Smooth muscle cell (in vitro differentiated cells): ENCODE measurements at regions not wholly inside any gene's neighbourhood (a gene's known extent, or its start where the extent isn't known, plus 50 kb on each side); places are given as distances from the start of the nearest gene placed in this dataset.

Source experiments
- DNase-seq: peaks from one replicate; lab custom pipeline; 2025; ENCODE audit not compliant: unreplicated experiment; lab: John Stamatoyannopoulos, UW
- H2AFZ ChIP-seq: fragments of 200-600 bp; sonication (generic); 2 replicates; pipeline ENCODE4 v1.6.0; 2016; ENCODE audit warnings: antibody characterized with exemption, low read depth, mild to moderate bottlenecking
- H3F3A ChIP-seq: fragments of 200-600 bp; sonication (generic); 2 replicates; pipeline ENCODE4 v1.6.0; 2017; ENCODE audit warnings: antibody characterized with exemption, low read depth
- H3K27ac ChIP-seq: fragments of 200-600 bp; sonication (generic); 2 replicates; pipeline ENCODE4 v1.5.1; 2016; ENCODE audit warnings: low read depth, mild to moderate bottlenecking
- H3K27me3 ChIP-seq: fragments of 200-600 bp; sonication (generic); 2 replicates; pipeline ENCODE4 v1.6.1; 2016; ENCODE audit warnings: low read depth, mild to moderate bottlenecking
- H3K36me3 ChIP-seq: fragments of 200-600 bp; sonication (generic); 2 replicates; pipeline ENCODE4 v1.5.1; 2016; ENCODE audit warnings: low read depth
- H3K4me1 ChIP-seq: fragments of 200-600 bp; sonication (generic); 2 replicates; pipeline ENCODE4 v1.5.1; 2016; ENCODE audit warnings: low read depth
- H3K4me2 ChIP-seq: fragments of 200-600 bp; sonication (generic); 2 replicates; pipeline ENCODE4 v1.6.0; 2016; ENCODE audit warnings: mild to moderate bottlenecking
- H3K4me3 ChIP-seq: fragments of 200-600 bp; sonication (generic); 2 replicates; pipeline ENCODE4 v1.5.1; 2016; ENCODE audit warnings: mild to moderate bottlenecking
- H3K79me2 ChIP-seq: fragments of 200-600 bp; sonication (generic); 2 replicates; pipeline ENCODE4 v1.6.0; 2016; ENCODE audit warnings: low read depth, mild to moderate bottlenecking
- H3K9ac ChIP-seq: fragments of 200-600 bp; sonication (generic); 2 replicates; pipeline ENCODE4 v1.6.0; 2016; ENCODE audit warnings: low read depth
- H3K9me3 ChIP-seq: fragments of 200-600 bp; sonication (generic); replicated peaks from 2 replicates; pipeline ENCODE4 v1.5.1; 2016; ENCODE audit warnings: low read depth
- H4K20me1 ChIP-seq: fragments of 200-600 bp; sonication (generic); 2 replicates; pipeline ENCODE4 v1.6.0; 2016; ENCODE audit warnings: low read depth
- CTCF ChIP-seq: fragments of 200-600 bp; sonication (generic); IDR thresholded peaks from 2 replicates; pipeline ENCODE4 v1.5.1; 2017; ENCODE audit warnings: borderline replicate concordance, mild to moderate bottlenecking, antibody characterized with exemption; ENCODE audit not compliant: insufficient read depth, poor library complexity, severe bottlenecking
- WGBS: methylation state at CpG from one replicate; pipeline ENCODE4 v1.1.7; 2016; ENCODE audit warnings: low lambda C conversion rate; 5-methylcytosine and 5-hydroxymethylcytosine counted together

GRCh38 chr9:16120231-16120641, 567.4 kb downstream of the CCDC171 start:
- no peak overlapping the region for H3K9ac ChIP-seq
- WGBS: 81% methylated on average over 4 of the region's 4 CpGs
- no peak for TF ChIP-seq CTCF
- no peaks in the 10 kb centered on the region for H3K36me3 ChIP-seq
- H2AFZ ChIP-seq: no peak overlapping the region
- H3K4me3 ChIP-seq: no peak overlapping the region
- H3K27ac ChIP-seq: no peak overlapping the region
- no peaks in the 10 kb centered on the region for H3K9me3 ChIP-seq
- no peaks in the 10 kb centered on the region for H3K79me2 ChIP-seq
- no peaks in the 10 kb centered on the region for H4K20me1 ChIP-seq
- DNase-seq: no peak
- no peaks in the 10 kb centered on the region for H3K27me3 ChIP-seq
- no peaks in the 10 kb centered on the region for H3K4me1 ChIP-seq
- H3F3A ChIP-seq: no peaks in the 10 kb centered on the region
- no peak overlapping the region for H3K4me2 ChIP-seq

GRCh38 chr9:16120727-16121126, 567.9 kb downstream of the CCDC171 start:
- DNase-seq: no peak
- H3K27me3 ChIP-seq: no peaks in the 10 kb centered on the region
- H3K4me1 ChIP-seq: no peaks in the 10 kb centered on the region
- no peaks in the 10 kb centered on the region for H3K36me3 ChIP-seq
- H4K20me1 ChIP-seq: no peaks in the 10 kb centered on the region
- no peak overlapping the region for H3K9ac ChIP-seq
- H3K4me3 ChIP-seq: no peak overlapping the region
- no peak overlapping the region for H3K4me2 ChIP-seq
- H3K27ac ChIP-seq: no peak overlapping the region
- H3K79me2 ChIP-seq: no peaks in the 10 kb centered on the region
- H3K9me3 ChIP-seq: no peaks in the 10 kb centered on the region
- WGBS: 93% methylated on average over 7 of the region's 7 CpGs
- TF ChIP-seq CTCF: no peak
- H3F3A ChIP-seq: no peaks in the 10 kb centered on the region
- H2AFZ ChIP-seq: no peak overlapping the region

- H3K4me2 ChIP-seq: no peak overlapping the region
- no peaks in the 10 kb centered on the region for H3F3A ChIP-seq
- H2AFZ ChIP-seq: no peak overlapping the region
- H3K27me3 ChIP-seq: no peaks in the 10 kb centered on the region
- WGBS: 95% methylated on average over 9 of the region's 9 CpGs
- H3K9me3 ChIP-seq: no peaks in the 10 kb centered on the region
- no peak overlapping the region for H3K4me3 ChIP-seq
- H4K20me1 ChIP-seq: no peaks in the 10 kb centered on the region
- H3K36me3 ChIP-seq: no peaks in the 10 kb centered on the region
- no peak overlapping the region for H3K27ac ChIP-seq
- H3K79me2 ChIP-seq: no peaks in the 10 kb centered on the region
- H3K4me1 ChIP-seq: no peaks in the 10 kb centered on the region
- no peak overlapping the region for H3K9ac ChIP-seq
- DNase-seq: no peak
- no peak for TF ChIP-seq CTCF
These were observed 568.3 kb downstream of the CCDC171 start for GRCh38 chr9:16121168-16121567.

GRCh38 chr9:16121601-16122286, 568.9 kb downstream of the CCDC171 start:
- H3K79me2 ChIP-seq: no peaks in the 10 kb centered on the region
- no peaks in the 10 kb centered on the region for H3K27me3 ChIP-seq
- DNase-seq: no peak
- WGBS: 35% methylated on average over 7 of the region's 7 CpGs
- H2AFZ ChIP-seq: peak overlapping the region; percentile 73
- no peak overlapping the region for H3K9ac ChIP-seq
- H3K4me1 ChIP-seq: no peaks in the 10 kb centered on the region
- no peaks in the 10 kb centered on the region for H3K36me3 ChIP-seq
- H3K4me3 ChIP-seq: no peak overlapping the region
- H3K27ac ChIP-seq: peak overlapping the region; percentile 39
- H3F3A ChIP-seq: no peaks in the 10 kb centered on the region
- no peaks in the 10 kb centered on the region for H4K20me1 ChIP-seq
- TF ChIP-seq CTCF: no peak
- no peaks in the 10 kb centered on the region for H3K9me3 ChIP-seq
- H3K4me2 ChIP-seq: peak overlapping the region; percentile 29
